GM21528 (cell line): ENCODE measurements at regions not wholly inside any gene's neighbourhood (a gene's known extent, or its start where the extent isn't known, plus 50 kb on each side); places are given as distances from the start of the nearest gene placed in this dataset.

ENCODE experiments used
- ATAC-seq: cut with Tn5 transposase; IDR thresholded peaks from one replicate; pipeline ENCODE4 v1.9.1; 2021; ENCODE audit warnings: mild to moderate bottlenecking, moderate library complexity; ENCODE audit not compliant: unreplicated experiment, low FRiP score

DNA sequence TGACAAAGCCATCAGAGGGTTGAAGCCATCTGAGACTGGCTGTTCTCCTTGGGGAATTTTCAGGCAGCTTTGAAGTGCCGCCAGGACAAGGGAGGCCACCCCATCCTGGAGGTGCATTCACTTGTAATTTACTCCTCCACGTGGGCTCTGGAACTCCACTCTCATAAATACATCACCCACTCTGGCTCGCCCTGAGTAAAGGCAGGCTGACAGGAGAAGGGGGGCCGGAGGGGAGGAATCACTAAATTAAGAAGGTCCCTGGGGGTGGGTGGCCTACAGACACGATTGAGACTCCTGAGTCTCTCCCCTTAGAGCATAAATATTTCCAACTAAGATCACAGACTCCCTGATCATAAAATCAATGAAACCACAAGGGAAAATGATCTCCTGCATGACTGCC lies 56.3 kb upstream of the HNF1B start:
- no peak for ATAC-seq

DNA sequence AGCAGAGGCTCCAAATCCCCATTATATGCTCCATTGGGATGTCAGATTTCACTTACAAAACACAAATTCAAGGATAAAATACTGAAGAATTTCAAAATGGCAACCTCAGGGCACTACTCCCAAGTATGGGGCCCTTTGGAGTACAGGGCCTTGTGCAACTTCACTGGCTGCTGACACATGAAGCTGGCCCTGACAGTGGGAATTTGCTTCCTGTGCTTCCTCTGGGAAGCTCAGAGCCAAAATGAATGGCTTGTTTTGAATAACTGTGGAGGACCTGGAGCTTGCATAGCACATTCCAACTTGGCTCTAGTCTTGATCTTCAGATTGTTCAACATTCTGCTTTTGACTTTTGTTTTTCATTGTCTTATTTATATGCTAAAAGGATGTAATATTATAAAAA lies 52.3 kb upstream of the HNF1B start:
- no peak for ATAC-seq

DNA sequence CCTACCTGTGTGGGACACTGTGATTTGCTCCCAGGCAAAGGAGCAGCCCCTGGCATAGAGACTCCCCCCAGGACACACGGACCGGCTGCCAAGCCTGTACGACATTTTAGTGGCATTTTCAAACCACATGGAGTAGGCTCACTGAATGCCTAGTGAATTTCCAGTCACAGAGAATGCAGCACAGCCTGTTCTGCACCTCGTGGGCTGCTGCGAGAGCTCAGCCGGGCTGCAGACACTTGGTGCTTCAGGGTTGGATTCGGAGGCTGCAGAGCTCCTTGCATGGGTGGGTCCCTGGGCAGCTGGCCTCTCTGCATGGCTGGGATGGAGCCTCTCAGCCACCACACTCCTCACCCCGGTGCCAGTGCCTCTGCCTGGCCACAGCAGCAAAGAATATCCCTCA lies 51.2 kb upstream of the HNF1B start:
- ATAC-seq, result no peak
